Activated CD4-positive, alpha-beta T cell treated with anti-CD3 and anti-CD28 coated beads, Interleukin-2, amount 10 ng/mL, durations not matched to agents 24 days and 14 days (primary cell): ENCODE measurements at regions not wholly inside any gene's neighbourhood (a gene's known extent, or its start where the extent isn't known, plus 50 kb on each side); places are given as distances from the start of the nearest gene placed in this dataset.
A peak's percentile ranks its signal among the peaks of the same experiment; 100 is the strongest.
"Not testable (repeated sequence)": the region's sequence is repeated elsewhere in the genome, so short reads cannot be mapped to it uniquely, and the experiment has no call there.

Experiments used
- DNase-seq: peaks from one replicate; pipeline ENCODE4 v3.0.0; 2022
- H3K27ac Mint-ChIP-seq: one replicate; pipeline ENCODE4 v1.8.0; 2022; ENCODE audit warnings: mild to moderate bottlenecking, mixed read lengths
- H3K27me3 Mint-ChIP-seq: one replicate; pipeline ENCODE4 v1.8.0; 2022; ENCODE audit warnings: mixed read lengths
- H3K36me3 Mint-ChIP-seq: one replicate; pipeline ENCODE4 v1.8.0; 2022; ENCODE audit warnings: low read depth, mild to moderate bottlenecking, mixed read lengths
- H3K4me1 Mint-ChIP-seq: one replicate; pipeline ENCODE4 v1.8.0; 2021; ENCODE audit warnings: mixed read lengths
- H3K4me3 Mint-ChIP-seq: one replicate; pipeline ENCODE4 v1.8.0; 2022; ENCODE audit warnings: mild to moderate bottlenecking, moderate library complexity, mixed read lengths
- H3K9me3 Mint-ChIP-seq: one replicate; pipeline ENCODE4 v1.8.0; 2021; ENCODE audit warnings: mixed read lengths
- intact Hi-C: fragments of 100-400 bp; cut with micrococcal nuclease; formaldehyde crosslinking; loops from one replicate; pipeline ENCODE4 v1.15.1; 2023

DNA sequence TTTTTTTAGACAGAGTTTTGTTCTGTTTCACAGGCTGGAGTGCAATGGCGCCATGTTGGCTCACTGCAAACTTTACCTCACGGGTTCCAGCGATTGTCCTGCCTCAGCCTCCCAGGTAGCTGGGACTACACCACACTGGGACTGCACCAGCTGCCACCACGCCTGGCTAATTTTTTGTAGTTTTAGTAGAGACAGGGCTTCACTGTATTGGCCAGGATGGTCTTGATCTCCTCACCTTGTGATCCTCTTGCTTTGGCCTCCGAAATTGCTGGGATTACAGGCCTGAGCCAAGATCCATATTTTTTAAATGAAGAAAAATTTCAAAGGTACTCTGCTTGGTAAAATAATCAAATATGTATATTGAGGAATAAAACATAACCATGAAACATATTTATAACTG is 195.8 kb upstream of the TPTE start:
- peaks cover 33% of the 10 kb centered on the region for H3K9me3 Mint-ChIP-seq
- not testable (repeated sequence) for H3K27ac Mint-ChIP-seq, H3K4me3 Mint-ChIP-seq

DNA sequence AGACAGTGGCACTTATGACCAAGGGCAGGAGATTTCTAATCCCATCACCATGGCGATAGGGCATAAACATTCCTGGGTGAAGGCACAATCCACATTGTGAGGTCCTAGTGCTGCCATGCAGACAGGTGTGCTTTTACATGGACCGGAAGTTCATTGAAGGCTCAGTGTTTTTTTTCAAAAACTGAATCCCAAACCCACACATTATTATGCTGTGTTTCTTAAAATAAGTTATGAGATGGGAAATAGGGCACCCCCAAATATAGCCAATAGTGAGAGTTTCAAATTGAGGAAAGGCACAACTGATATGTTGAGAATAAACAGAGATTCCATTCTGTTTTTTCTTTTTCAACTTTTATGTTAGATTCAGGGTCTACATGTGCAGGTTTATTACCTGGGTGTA is 195.2 kb upstream of the TPTE start:
- H3K4me1 Mint-ChIP-seq, H3K27me3 Mint-ChIP-seq, H3K27ac Mint-ChIP-seq, H3K36me3 Mint-ChIP-seq, DNase-seq, H3K4me3 Mint-ChIP-seq, intact Hi-C loops: not testable (repeated sequence)
- H3K9me3 Mint-ChIP-seq: peaks cover 39% of the 10 kb centered on the region

More for the DNA sequence above, 195.8 kb upstream of the TPTE start:
- H3K36me3 Mint-ChIP-seq, H3K27me3 Mint-ChIP-seq, intact Hi-C loops, H3K4me1 Mint-ChIP-seq: not testable (repeated sequence)
- peak; percentile 81 for DNase-seq

DNA sequence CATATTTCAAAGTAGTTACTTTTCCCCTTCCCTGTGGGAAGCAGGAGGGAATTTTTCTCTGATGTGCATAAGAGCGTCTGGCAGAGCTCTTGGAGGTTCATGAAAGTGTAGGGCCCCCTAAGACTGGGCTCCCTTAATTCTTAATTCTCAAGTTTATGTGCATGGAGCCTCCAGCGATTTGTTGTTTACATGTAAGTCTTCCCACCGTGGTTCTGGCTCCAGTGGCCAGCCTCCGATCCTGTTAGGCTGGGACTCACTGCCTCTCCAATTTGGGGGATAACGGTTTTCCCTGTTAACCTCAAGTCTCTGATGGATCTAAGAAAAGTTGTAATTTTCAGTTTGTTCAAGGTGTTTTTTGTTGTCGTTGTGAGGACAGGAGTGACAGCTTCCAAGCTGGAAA is 192.7 kb upstream of the TPTE start:
- intact Hi-C loops: not testable (repeated sequence)

DNA sequence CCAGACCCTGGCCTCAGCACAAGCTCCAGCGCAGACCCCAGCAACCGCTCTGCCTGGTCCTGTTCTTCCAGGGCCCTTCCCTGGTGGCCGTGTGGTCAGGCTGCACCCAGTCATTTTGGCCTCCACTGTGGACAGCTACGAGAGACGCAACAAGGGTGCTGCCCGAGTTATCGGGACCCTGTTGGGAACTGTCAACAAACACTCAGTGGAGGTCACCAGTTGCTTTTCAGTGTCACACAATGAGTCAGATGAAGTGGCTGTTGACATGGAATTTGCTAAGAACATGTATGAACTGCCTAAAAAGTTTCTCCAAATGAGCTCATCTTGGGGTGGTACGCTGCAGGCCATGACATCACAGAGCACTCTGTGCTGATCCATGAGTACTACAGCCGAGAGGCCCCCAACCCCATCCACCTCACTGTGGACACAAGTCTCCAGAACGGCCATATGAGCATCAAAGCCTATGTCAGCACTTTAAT is 190.7 kb upstream of the TPTE start:
- DNase-seq, H3K4me1 Mint-ChIP-seq, H3K4me3 Mint-ChIP-seq, intact Hi-C loops, H3K27ac Mint-ChIP-seq, H3K36me3 Mint-ChIP-seq, H3K27me3 Mint-ChIP-seq: not testable (repeated sequence)
- H3K9me3 Mint-ChIP-seq: peaks cover 44% of the 10 kb centered on the region

More for the DNA sequence above, 192.7 kb upstream of the TPTE start:
- not testable (repeated sequence) for H3K4me3 Mint-ChIP-seq, H3K27ac Mint-ChIP-seq, H3K27me3 Mint-ChIP-seq, H3K36me3 Mint-ChIP-seq, DNase-seq, H3K4me1 Mint-ChIP-seq
- peaks cover 47% of the 10 kb centered on the region for H3K9me3 Mint-ChIP-seq

DNA sequence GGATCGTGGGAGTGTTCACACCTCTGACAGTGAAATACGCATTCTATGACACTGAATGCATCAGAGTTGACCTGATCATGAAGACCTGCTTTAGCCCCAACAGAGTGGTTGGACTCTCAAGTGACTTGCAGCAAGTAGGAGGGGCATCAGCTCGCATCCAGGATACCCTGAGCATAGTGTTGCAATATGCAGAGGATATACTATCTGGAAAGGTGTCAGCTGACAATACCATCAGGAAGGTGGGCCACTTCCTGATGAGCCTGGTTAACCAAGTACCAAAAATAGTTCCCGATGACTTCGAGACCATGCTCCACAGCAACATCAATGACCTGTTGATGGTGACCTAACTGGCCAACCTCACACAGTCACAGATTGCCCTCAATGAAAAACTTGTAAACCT is 190.2 kb upstream of the TPTE start:
- H3K4me1 Mint-ChIP-seq, H3K4me3 Mint-ChIP-seq, H3K27ac Mint-ChIP-seq, intact Hi-C loops, H3K36me3 Mint-ChIP-seq, H3K27me3 Mint-ChIP-seq, DNase-seq: not testable (repeated sequence)
- peaks cover 45% of the 10 kb centered on the region for H3K9me3 Mint-ChIP-seq

DNA sequence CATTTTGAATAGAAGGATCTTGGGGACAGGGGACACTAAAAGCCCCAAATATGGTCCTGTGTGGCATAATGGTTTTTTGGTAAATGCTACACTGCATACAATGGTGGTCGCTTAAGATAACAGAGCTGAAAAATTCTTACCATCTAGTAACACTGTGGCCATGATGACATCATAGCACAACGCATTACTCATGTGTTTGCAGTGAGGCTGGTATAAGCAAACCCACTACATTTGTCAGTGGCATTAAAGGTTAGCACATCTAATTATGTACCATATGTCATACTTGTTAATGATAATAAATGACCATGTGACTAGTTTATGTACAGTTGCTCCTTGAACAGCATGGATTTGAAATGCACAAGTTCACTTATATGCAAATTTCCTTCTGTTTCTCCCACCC is 188.4 kb upstream of the TPTE start:
- DNase-seq, H3K27me3 Mint-ChIP-seq, intact Hi-C loops, H3K4me3 Mint-ChIP-seq, H3K27ac Mint-ChIP-seq, H3K36me3 Mint-ChIP-seq, H3K4me1 Mint-ChIP-seq: not testable (repeated sequence)
- peaks cover 45% of the 10 kb centered on the region for H3K9me3 Mint-ChIP-seq

DNA sequence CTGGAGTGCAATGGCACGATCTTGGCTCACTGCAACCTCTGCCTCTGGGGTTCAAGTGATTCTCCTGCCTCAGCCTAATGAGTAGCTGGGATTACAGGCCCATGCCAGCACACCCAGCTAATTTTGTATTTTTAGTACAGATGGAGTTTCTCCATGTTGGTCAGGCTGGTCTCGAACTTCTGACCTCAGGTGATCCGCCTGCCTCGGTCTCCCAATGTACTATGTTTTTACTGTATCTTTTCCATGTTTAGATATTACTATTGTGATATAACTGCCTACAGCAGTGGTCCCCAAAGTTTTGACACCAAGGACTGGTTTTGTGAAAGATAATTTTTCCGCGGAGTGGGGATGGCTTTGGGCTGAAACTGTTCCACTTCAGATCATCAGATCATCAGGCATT is 187.0 kb upstream of the TPTE start:
- DNase-seq, H3K36me3 Mint-ChIP-seq, H3K4me3 Mint-ChIP-seq, H3K4me1 Mint-ChIP-seq, intact Hi-C loops, H3K27me3 Mint-ChIP-seq, H3K27ac Mint-ChIP-seq: not testable (repeated sequence)
- peaks cover 51% of the 10 kb centered on the region for H3K9me3 Mint-ChIP-seq

DNA sequence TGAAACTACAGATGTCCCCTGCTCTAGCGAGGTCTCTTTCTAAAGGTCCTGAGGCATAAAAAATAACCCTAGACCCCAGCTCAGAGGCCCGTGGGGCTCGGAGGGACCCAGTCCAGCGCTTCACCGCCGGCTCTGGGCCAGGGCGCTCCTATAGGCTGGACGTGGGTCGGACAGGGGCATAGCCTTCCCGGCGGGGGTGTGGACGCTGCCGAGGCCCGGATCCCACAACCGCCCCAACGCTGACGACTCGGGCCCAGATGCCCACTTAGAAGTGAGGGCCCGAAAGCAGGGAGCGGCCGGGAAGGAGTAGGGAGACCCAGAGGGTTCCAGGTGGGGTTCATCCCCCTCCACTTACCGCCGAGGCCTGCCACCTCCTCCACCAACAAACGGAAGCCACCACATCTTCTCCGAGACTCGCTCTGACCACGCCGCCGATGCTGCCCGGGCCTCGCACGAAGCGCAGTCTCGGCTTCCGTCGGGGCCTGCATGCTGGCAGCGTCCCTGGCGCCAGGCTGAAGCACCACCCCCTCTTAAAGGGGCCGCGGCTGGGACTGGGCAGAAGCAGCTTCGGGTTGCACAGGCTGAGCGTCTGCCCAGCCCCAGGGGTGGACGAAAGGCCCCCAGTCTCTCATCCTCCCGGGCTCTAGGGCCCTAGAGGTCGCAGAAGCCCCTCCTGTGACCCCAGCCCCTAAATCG is 179.0 kb upstream of the TPTE start:
- H3K4me1 Mint-ChIP-seq, H3K4me3 Mint-ChIP-seq, H3K27me3 Mint-ChIP-seq, DNase-seq, H3K36me3 Mint-ChIP-seq, H3K27ac Mint-ChIP-seq, intact Hi-C loops: not testable (repeated sequence)
- H3K9me3 Mint-ChIP-seq: peaks cover 39% of the 10 kb centered on the region

DNA sequence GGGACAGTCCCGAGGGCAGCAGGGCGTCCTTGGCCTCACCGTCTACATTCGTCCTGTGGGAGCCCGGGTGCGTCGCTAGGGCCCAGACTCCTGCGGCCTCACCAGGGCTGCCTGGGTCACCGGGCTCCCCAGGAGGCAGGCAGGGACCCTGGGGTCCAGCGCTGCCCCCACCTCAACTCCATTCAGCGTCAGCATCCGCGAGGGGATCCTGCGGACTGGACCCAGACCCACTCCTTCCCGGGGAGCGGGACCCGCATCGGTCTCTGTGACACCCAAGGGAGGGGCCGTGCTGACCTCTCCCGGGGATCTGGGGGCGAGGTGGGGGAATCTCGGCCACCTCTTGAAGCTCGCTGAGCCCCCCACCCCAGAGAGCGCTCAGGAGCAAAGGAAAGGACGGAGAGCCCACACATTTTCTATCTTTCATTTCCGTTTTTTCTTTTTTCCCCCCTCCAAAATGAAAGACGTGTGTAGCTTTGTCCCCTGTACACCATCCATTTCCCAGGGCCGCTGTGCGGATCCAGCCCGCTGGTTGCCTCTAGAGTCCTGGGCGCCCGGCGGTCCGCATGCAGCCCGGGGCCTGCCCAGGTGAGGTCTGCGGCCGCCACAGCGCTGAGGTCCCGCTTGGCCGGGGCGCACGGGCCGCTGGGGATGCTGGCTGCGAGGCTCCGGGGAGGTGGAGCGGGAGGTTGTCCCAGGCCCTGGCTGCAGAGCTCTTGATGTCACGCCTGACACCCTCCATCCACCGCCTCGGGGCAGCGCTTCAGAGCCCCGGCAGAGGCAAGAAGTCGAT is 178.0 kb upstream of the TPTE start:
- DNase-seq, H3K36me3 Mint-ChIP-seq, intact Hi-C loops, H3K4me1 Mint-ChIP-seq, H3K27ac Mint-ChIP-seq, H3K27me3 Mint-ChIP-seq, H3K4me3 Mint-ChIP-seq: not testable (repeated sequence)
- peaks cover 34% of the 10 kb centered on the region for H3K9me3 Mint-ChIP-seq

DNA sequence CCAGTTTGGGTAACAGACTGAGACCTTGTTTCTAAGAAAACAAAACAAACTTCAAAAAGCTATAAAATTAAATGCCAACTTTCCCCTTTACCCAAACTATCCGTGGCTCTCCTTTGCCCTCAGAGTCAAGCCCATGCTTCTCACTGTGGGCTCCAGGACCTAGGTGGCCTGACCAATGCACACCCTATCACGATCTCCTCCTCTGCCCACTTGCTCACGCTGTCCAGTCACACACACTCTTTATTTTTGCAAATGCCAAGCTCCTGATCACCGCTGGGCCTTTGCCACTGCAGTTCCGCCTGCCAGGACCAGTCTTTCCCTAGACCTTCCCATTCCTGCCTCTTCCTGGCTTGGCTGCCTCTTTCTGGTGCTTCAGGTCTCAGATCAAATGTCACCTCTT is 177.1 kb upstream of the TPTE start:
- H3K9me3 Mint-ChIP-seq: peaks cover 32% of the 10 kb centered on the region
- H3K4me3 Mint-ChIP-seq, H3K36me3 Mint-ChIP-seq, DNase-seq, H3K4me1 Mint-ChIP-seq, H3K27me3 Mint-ChIP-seq, intact Hi-C loops, H3K27ac Mint-ChIP-seq: not testable (repeated sequence)

DNA sequence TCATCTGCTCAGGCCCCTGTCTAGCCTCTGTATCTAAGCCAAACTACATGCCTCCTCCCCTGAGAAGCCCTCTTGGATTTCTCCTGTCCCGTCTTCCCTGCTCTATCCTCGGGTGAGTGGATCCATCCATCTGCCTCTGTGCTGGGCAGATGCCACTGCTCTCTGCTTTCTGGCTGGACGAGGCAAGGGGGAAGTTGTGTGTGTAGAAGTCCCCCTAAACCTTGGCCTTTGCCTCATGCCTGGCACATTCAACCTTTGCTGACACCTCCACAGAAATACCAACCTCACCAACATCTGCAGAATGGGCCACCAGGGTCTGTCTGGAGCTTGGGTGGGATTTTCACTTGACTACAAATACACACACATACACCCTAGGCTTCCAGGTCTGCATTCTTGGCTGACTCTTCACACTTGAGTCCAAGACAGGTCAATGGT is 176.2 kb upstream of the TPTE start:
- H3K4me1 Mint-ChIP-seq, H3K4me3 Mint-ChIP-seq, H3K36me3 Mint-ChIP-seq, DNase-seq, H3K27me3 Mint-ChIP-seq, intact Hi-C loops, H3K27ac Mint-ChIP-seq: not testable (repeated sequence)
- peaks cover 28% of the 10 kb centered on the region for H3K9me3 Mint-ChIP-seq

DNA sequence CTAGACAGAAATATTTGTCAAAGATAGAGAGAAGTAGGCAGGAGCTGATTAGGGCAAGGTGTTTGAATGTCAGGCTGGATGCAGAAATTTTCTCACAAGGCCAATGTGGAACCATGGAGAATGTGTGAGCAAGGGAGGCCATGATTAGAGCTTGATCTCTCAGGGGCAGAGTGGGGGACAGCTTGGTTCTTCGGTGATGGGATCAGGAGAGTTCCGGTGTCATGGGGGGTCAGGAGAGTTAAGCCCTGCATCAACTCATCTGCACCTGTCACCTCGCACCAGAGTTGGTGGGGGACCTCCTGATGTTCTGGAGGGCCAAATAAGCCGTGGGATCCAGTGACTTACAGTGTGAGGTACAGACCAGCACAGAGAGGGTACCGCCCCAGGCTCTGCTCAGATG is 175.1 kb upstream of the TPTE start:
- H3K9me3 Mint-ChIP-seq: peaks cover 33% of the 10 kb centered on the region
- not testable (repeated sequence) for H3K27ac Mint-ChIP-seq, DNase-seq

DNA sequence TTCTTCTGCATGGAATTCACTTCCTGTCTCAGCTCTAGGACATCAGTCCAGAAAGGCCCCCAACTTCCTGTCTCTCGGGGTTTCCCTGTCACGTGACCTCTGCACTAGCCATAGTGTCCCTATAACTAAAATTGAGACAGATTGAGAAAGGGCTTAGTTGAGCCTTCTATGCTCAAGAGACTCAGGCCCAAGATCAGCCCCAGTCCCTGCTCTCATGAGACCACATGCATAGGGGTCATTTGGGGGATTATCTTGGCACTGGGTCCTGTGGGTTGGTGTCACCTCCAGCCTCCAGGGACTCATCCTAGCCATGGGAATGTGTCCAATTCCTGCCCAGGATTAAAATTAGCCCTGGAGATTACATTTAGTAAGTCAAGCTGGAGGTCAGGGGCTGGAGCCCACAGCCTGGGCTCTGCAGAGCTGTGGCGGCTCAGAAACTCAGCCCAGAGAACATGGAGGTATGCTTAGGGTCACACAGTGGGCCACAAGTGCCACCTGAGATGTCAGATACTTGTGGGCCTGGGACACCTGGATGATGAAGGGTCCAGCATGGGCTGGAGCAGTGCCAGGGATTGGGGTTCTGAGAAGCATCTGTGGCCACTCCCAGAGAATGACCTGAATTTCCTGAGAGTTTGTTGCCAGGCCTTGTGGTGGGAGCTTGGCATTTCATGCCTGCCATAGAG is 174.3 kb upstream of the TPTE start:
- intact Hi-C loops, H3K27ac Mint-ChIP-seq, H3K36me3 Mint-ChIP-seq, H3K27me3 Mint-ChIP-seq, H3K4me1 Mint-ChIP-seq, H3K4me3 Mint-ChIP-seq, DNase-seq: not testable (repeated sequence)
- H3K9me3 Mint-ChIP-seq: peaks cover 38% of the 10 kb centered on the region

More for the DNA sequence above, 175.1 kb upstream of the TPTE start:
- H3K4me1 Mint-ChIP-seq, H3K4me3 Mint-ChIP-seq, H3K27me3 Mint-ChIP-seq, H3K36me3 Mint-ChIP-seq, intact Hi-C loops: not testable (repeated sequence)

DNA sequence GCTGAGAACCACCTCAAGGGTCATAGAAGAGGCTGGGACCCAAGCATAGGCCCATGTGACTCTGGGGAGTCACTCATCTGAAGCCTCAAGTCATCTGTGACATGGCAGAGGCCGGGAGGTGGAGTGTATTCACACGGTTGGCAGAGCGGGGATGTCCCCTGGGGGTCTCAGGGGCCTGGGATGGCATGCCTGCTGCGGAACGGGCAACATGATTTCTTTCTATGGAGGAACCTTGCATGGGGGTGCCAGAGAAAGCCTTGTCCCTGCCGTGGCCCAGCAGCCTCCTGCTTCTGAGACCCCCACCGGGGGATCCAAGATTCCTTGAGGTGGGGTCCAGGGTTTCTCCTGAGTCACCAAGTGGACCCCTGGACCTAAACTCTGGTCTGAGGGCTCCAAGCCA is 173.7 kb upstream of the TPTE start:
- H3K4me3 Mint-ChIP-seq, DNase-seq, H3K27me3 Mint-ChIP-seq, intact Hi-C loops, H3K27ac Mint-ChIP-seq, H3K36me3 Mint-ChIP-seq, H3K4me1 Mint-ChIP-seq: not testable (repeated sequence)
- peaks cover 42% of the 10 kb centered on the region for H3K9me3 Mint-ChIP-seq
